SK-N-SH (cell line): ENCODE measurements at regions not wholly inside any gene's neighbourhood (a gene's known extent, or its start where the extent isn't known, plus 50 kb on each side); places are given as distances from the start of the nearest gene placed in this dataset.
"Not testable (repeated sequence)": the region's sequence is repeated elsewhere in the genome, so short reads cannot be mapped to it uniquely, and the experiment has no call there.

ENCODE experiments used
- CTCF ChIA-PET: fragments of 300-600, 350-600 bp; formaldehyde crosslinking; extraction: SDS; loops from one replicate; lab custom pipeline; 2021; lab: Yijun Ruan, JAX
- POLR2A ChIA-PET: fragments of 350-600 bp; sonication (Branson Sonifier 250); formaldehyde crosslinking; extraction: SDS; loops from one replicate; lab custom pipeline; 2020; ENCODE audit warnings: antibody characterized with exemption, inconsistent platforms; lab: Yijun Ruan, JAX
- DNase-seq: peaks from one replicate; pipeline ENCODE4 v3.0.0; 2012
- H2AFZ ChIP-seq: fragments of 200-600 bp; sonication (generic); 2 replicates; pipeline ENCODE4 v1.8.1; 2016; ENCODE audit warnings: antibody characterized with exemption, mild to moderate bottlenecking, low read depth
- H3F3A ChIP-seq: fragments of 200-600 bp; sonication (generic); replicated peaks from 2 replicates; pipeline ENCODE3; 2016; ENCODE audit warnings: antibody characterized with exemption, mild to moderate bottlenecking; ENCODE audit not compliant: insufficient read depth
- H3K27ac ChIP-seq, 2 experiments: fragments of 200-500 bp in 1 of 2; fragments of 200-600 bp in 1 of 2; sonication (Bioruptor generic) in 1 of 2; sonication (generic), shearing (Covaris generic) in 1 of 2; 2 replicates each; pipeline versions ENCODE4 v1.5.1 to v1.6.1; 2014 to 2016; ENCODE audit warnings: low read depth in 2 of 2, inconsistent platforms in 1 of 2, low read length in 1 of 2, mild to moderate bottlenecking in 1 of 2, mixed read lengths in 1 of 2
- H3K27me3 ChIP-seq: fragments of 200-600 bp; sonication (generic), shearing (Covaris generic); 2 replicates; pipeline ENCODE4 v1.6.1; 2016; ENCODE audit warnings: mixed run types; ENCODE audit not compliant: insufficient read depth
- H3K36me3 ChIP-seq, 2 experiments: fragments of 200-500 bp in 1 of 2; fragments of 200-600 bp in 1 of 2; sonication (Bioruptor generic) in 1 of 2; sonication (generic) in 1 of 2; replicated peaks in 1 of 2; 2 replicates each; pipeline versions ENCODE3 to v1.5.1; 2014 to 2016; ENCODE audit warnings: low read length in 1 of 2, mild to moderate bottlenecking in 1 of 2; ENCODE audit not compliant: insufficient read depth in 2 of 2, control insufficient read depth in 1 of 2
- H3K4me1 ChIP-seq, 2 experiments: fragments of 200-500 bp in 1 of 2; fragments of 200-600 bp in 1 of 2; sonication (Bioruptor generic) in 1 of 2; sonication (generic), shearing (Covaris generic) in 1 of 2; 2 replicates each; pipeline versions ENCODE4 v1.5.1 to v1.6.1; 2014 to 2016; ENCODE audit warnings: low read depth in 1 of 2, low read length in 1 of 2, mixed run types in 1 of 2; ENCODE audit not compliant: insufficient read depth in 2 of 2, control insufficient read depth in 1 of 2
- H3K4me2 ChIP-seq: fragments of 200-600 bp; sonication (generic), shearing (Covaris generic); 2 replicates; pipeline ENCODE4 v1.6.1; 2017; ENCODE audit warnings: mixed run types
- H3K4me3 ChIP-seq, 2 experiments: fragments of 200-500 bp in 1 of 2; fragments of 200-600 bp in 1 of 2; sonication (Bioruptor generic) in 1 of 2; sonication (generic), shearing (Covaris generic) in 1 of 2; 2 replicates each; pipeline versions ENCODE4 v1.5.1 to v1.8.1; 2014 to 2016; ENCODE audit warnings: low read depth in 2 of 2, inconsistent platforms in 1 of 2, low read length in 1 of 2, mild to moderate bottlenecking in 1 of 2, mixed read lengths in 1 of 2, moderate library complexity in 1 of 2
- H3K79me2 ChIP-seq: fragments of 200-600 bp; sonication (generic); 2 replicates; pipeline ENCODE4 v1.8.1; 2017; ENCODE audit warnings: mild to moderate bottlenecking; ENCODE audit not compliant: insufficient read depth
- H3K9ac ChIP-seq: fragments of 200-600 bp; sonication (generic); 2 replicates; pipeline ENCODE4 v1.6.1; 2017; ENCODE audit warnings: mixed run types
- H3K9me2 ChIP-seq: fragments of 200-600 bp; sonication (generic); 2 replicates; pipeline ENCODE4 v1.6.1; 2017; ENCODE audit warnings: mixed run types
- H3K9me3 ChIP-seq: fragments of 200-600 bp; sonication (generic); 2 replicates; pipeline ENCODE4 v1.6.1; 2017; ENCODE audit warnings: mixed run types, mild to moderate bottlenecking, moderate library complexity
- H4K20me1 ChIP-seq: fragments of 200-600 bp; sonication (generic); 2 replicates; pipeline ENCODE4 v1.6.1; 2017; ENCODE audit warnings: mild to moderate bottlenecking, mixed run types; ENCODE audit not compliant: insufficient read depth
- WGBS: methylation state at CpG from one replicate; pipeline ENCODE4 v1.1.6; 2017; ENCODE audit warnings: low lambda C conversion rate; 5-methylcytosine and 5-hydroxymethylcytosine counted together

GRCh38 chr2:87536427-87536826 is 211.5 kb upstream of the PLGLB2 start:
- H3K9ac ChIP-seq, H3K36me3 ChIP-seq, DNase-seq, H3K4me1 ChIP-seq, POLR2A ChIA-PET, H3K4me3 ChIP-seq, H3K4me2 ChIP-seq, H3F3A ChIP-seq, H3K79me2 ChIP-seq, CTCF ChIA-PET, H3K27ac ChIP-seq, H3K27me3 ChIP-seq, H3K9me3 ChIP-seq, H2AFZ ChIP-seq, H4K20me1 ChIP-seq, H3K9me2 ChIP-seq: not testable (repeated sequence)
- WGBS, result no CpG with 5 or more reads among the region's 5 CpGs

GRCh38 chr2:87537251-87537671 is 210.6 kb upstream of the PLGLB2 start:
- WGBS, result 93% methylated on average over 8 of the region's 8 CpGs
- H4K20me1 ChIP-seq, H3K9me2 ChIP-seq, H3K4me2 ChIP-seq, H3K27ac ChIP-seq, H3F3A ChIP-seq, POLR2A ChIA-PET, H2AFZ ChIP-seq, DNase-seq, H3K9ac ChIP-seq, H3K79me2 ChIP-seq, H3K4me1 ChIP-seq, CTCF ChIA-PET, H3K36me3 ChIP-seq, H3K9me3 ChIP-seq, H3K27me3 ChIP-seq, H3K4me3 ChIP-seq: not testable (repeated sequence)

- H3F3A ChIP-seq, H3K4me3 ChIP-seq, H3K9me3 ChIP-seq, H2AFZ ChIP-seq, POLR2A ChIA-PET, H3K9me2 ChIP-seq, CTCF ChIA-PET, H3K79me2 ChIP-seq, H3K27ac ChIP-seq, H3K36me3 ChIP-seq, H4K20me1 ChIP-seq, H3K9ac ChIP-seq, DNase-seq, H3K4me1 ChIP-seq, H3K27me3 ChIP-seq, H3K4me2 ChIP-seq: not testable (repeated sequence)
- 80% methylated on average over 1 of the region's 12 CpGs for WGBS
These were observed 209.6 kb upstream of the PLGLB2 start for GRCh38 chr2:87538268-87538667.

- H4K20me1 ChIP-seq, H3K36me3 ChIP-seq, H3K79me2 ChIP-seq, H3K27ac ChIP-seq, H3F3A ChIP-seq, DNase-seq, H3K9me3 ChIP-seq, H3K9me2 ChIP-seq, H3K27me3 ChIP-seq, H3K9ac ChIP-seq, H3K4me2 ChIP-seq, POLR2A ChIA-PET, CTCF ChIA-PET, H3K4me1 ChIP-seq, H3K4me3 ChIP-seq, H2AFZ ChIP-seq: not testable (repeated sequence)
- 97% methylated on average over 7 of the region's 15 CpGs for WGBS
These were observed 208.5 kb upstream of the PLGLB2 start for GRCh38 chr2:87539151-87539943.

- DNase-seq, H3K4me3 ChIP-seq, H3K9ac ChIP-seq, CTCF ChIA-PET, H3K79me2 ChIP-seq, H3K4me1 ChIP-seq, H3K27me3 ChIP-seq, H3K9me2 ChIP-seq, H3K9me3 ChIP-seq, H3F3A ChIP-seq, H4K20me1 ChIP-seq, H2AFZ ChIP-seq, H3K36me3 ChIP-seq, H3K27ac ChIP-seq, H3K4me2 ChIP-seq, POLR2A ChIA-PET: not testable (repeated sequence)
- WGBS, result no CpG with 5 or more reads among the region's 3 CpGs
These were observed 207.6 kb upstream of the PLGLB2 start for GRCh38 chr2:87540242-87540641.

GRCh38 chr2:87542599-87543174 is 205.2 kb upstream of the PLGLB2 start:
- H3K4me2 ChIP-seq, H2AFZ ChIP-seq, POLR2A ChIA-PET, H3K9me2 ChIP-seq, CTCF ChIA-PET, H3K9me3 ChIP-seq, H3K9ac ChIP-seq, H3K36me3 ChIP-seq, H3F3A ChIP-seq, H4K20me1 ChIP-seq, H3K27ac ChIP-seq, H3K4me3 ChIP-seq, H3K79me2 ChIP-seq, H3K4me1 ChIP-seq, H3K27me3 ChIP-seq, DNase-seq: not testable (repeated sequence)
- WGBS, result 75% methylated on average over 6 of the region's 8 CpGs
